Panc1 (cell line): ENCODE measurements at regions not wholly inside any gene's neighbourhood (a gene's known extent, or its start where the extent isn't known, plus 50 kb on each side); places are given as distances from the start of the nearest gene placed in this dataset.
"Not testable (repeated sequence)": the region's sequence is repeated elsewhere in the genome, so short reads cannot be mapped to it uniquely, and the experiment has no call there.

Source experiments
- ATAC-seq: fragments of 200-7000 bp; cut with Tn5 transposase; 2 replicates; pipeline ENCODE4 v1.9.1; 2020; ENCODE audit warnings: mild to moderate bottlenecking, moderate library complexity
- BruUV-seq: library from RNA; stranded (reverse); fragments of 400-500 nt; replicated peaks from 2 replicates; lab custom pipeline; 2021; lab: Mats Ljungman, UMichigan
- CTCF ChIA-PET: fragments of 300-600 bp; sonication (Branson Sonifier 250); formaldehyde crosslinking; loops from one replicate; lab custom pipeline; 2022; ENCODE audit warnings: antibody characterized with exemption; lab: Charles Lee
- POLR2A ChIA-PET: fragments of 300-600 bp; sonication (Branson Sonifier 250); formaldehyde crosslinking; loops from one replicate; lab custom pipeline; 2022; ENCODE audit warnings: antibody characterized with exemption; lab: Charles Lee
- DNase-seq: peaks from one replicate; pipeline ENCODE4 v3.0.0-alpha.2; 2010; ENCODE audit warnings: low read depth, low spot score
- H3K27ac ChIP-seq: 2 replicates; pipeline ENCODE4 v1.5.1; 2011; ENCODE audit warnings: mild to moderate bottlenecking, low read length, inconsistent platforms
- H3K27me3 ChIP-seq: fragments of 200-500 bp; sonication (Bioruptor generic); 2 replicates; pipeline ENCODE4 v1.6.0; 2014; ENCODE audit warnings: low read length, inconsistent platforms; ENCODE audit not compliant: control insufficient read depth, insufficient read depth
- H3K36me3 ChIP-seq: fragments of 200-500 bp; sonication (Bioruptor generic); 2 replicates; pipeline ENCODE4 v1.5.1; 2014; ENCODE audit warnings: inconsistent platforms, mild to moderate bottlenecking, low read length, moderate library complexity; ENCODE audit not compliant: control insufficient read depth, insufficient read depth
- H3K4me1 ChIP-seq: 2 replicates; pipeline ENCODE4 v1.5.1; 2011; ENCODE audit warnings: inconsistent platforms, mild to moderate bottlenecking, low read length, moderate library complexity; ENCODE audit not compliant: control insufficient read depth, insufficient read depth
- H3K4me3 ChIP-seq, 2 experiments: 2 replicates each; pipeline ENCODE4 v1.5.1; 2011 to 2012; ENCODE audit warnings: low read depth in 2 of 2, low read length in 2 of 2, mild to moderate bottlenecking in 2 of 2, inconsistent platforms in 1 of 2, moderate library complexity in 1 of 2
- H3K9me3 ChIP-seq: fragments of 200-500 bp; sonication (Bioruptor generic); 2 replicates; pipeline ENCODE4 v1.5.1; 2014; ENCODE audit warnings: low read depth, mild to moderate bottlenecking, inconsistent platforms, low read length, moderate library complexity; ENCODE audit not compliant: control insufficient read depth, insufficient read depth
- CTCF ChIP-seq: fragments of 450-650 bp; IDR thresholded peaks from 2 replicates; pipeline ENCODE4 v1.5.1; 2017; ENCODE audit warnings: mild to moderate bottlenecking
- POLR2AphosphoS5 ChIP-seq: IDR thresholded peaks from 2 replicates; pipeline ENCODE4 v1.6.1; 2012; ENCODE audit warnings: mild to moderate bottlenecking, low read depth, low read length, moderate library complexity
- REST ChIP-seq, 2 experiments: IDR thresholded peaks; 2 replicates each; pipeline ENCODE4 v1.6.1; 2011 to 2012; ENCODE audit warnings: low read depth in 2 of 2, control low read depth in 1 of 2, low read length in 1 of 2, mild to moderate bottlenecking in 1 of 2, moderate library complexity in 1 of 2; ENCODE audit not compliant: insufficient read depth in 1 of 2
- SIN3A ChIP-seq: IDR thresholded peaks from 2 replicates; pipeline ENCODE4 v1.6.1; 2012; ENCODE audit warnings: low read depth, mild to moderate bottlenecking, low read length, moderate library complexity, borderline replicate concordance; ENCODE audit not compliant: insufficient read depth
- TCF7L2 ChIP-seq: IDR thresholded peaks from 2 replicates; pipeline ENCODE4 v1.6.1; 2011; ENCODE audit warnings: mild to moderate bottlenecking, low read depth, low read length, inconsistent platforms
- in situ Hi-C: cut with HindIII; loops from 2 replicates; pipeline ENCODE4 v1.10.0; 2016; ENCODE audit warnings: low sequenced_read_pairs, low pct_unique_long_range_greater_than_20kb
- intact Hi-C: fragments of 100-400 bp; cut with micrococcal nuclease; formaldehyde crosslinking; loops from one replicate; pipeline ENCODE4 v1.10.0; 2022; ENCODE audit not compliant: unreplicated experiment

GRCh38 chr17:54623746-54624145 is 276.9 kb upstream of the TOM1L1 start:
- no peak overlapping the region for H3K4me3 ChIP-seq
- no peaks in the 10 kb centered on the region for H3K27me3 ChIP-seq
- DNase-seq (no peak), ATAC-seq (no peak)
- no peaks in the 10 kb centered on the region for H3K9me3 ChIP-seq
- no peaks in the 10 kb centered on the region for H3K36me3 ChIP-seq
- CTCF ChIA-PET, result no interaction called here
- no peaks in the 10 kb centered on the region for H3K4me1 ChIP-seq
- TF ChIP-seq POLR2AphosphoS5, result no peak
- no peak for TF ChIP-seq TCF7L2
- TF ChIP-seq CTCF, result no peak
- TF ChIP-seq REST (IDR thresholded peaks at IDR 0.05; ENCODE audit: insufficient read depth in 1 of 2, low read depth in 2 of 2, low read length in 1 of 2), result no peak
- TF ChIP-seq SIN3A, result no peak
- in situ Hi-C loops, result no loop called here
- no peak overlapping the region for H3K27ac ChIP-seq
- POLR2A ChIA-PET, result no interaction called here
- intact Hi-C loops, result no loop called here
- BruUV-seq, result no TSS peak

GRCh38 chr17:54626146-54626703 is 274.4 kb upstream of the TOM1L1 start:
- H3K36me3 ChIP-seq, result no peaks in the 10 kb centered on the region
- no peaks in the 10 kb centered on the region for H3K9me3 ChIP-seq
- CTCF ChIA-PET, result no interaction called here
- DNase-seq, result no peak
- TF ChIP-seq POLR2AphosphoS5, result no peak
- TF ChIP-seq REST (IDR thresholded peaks at IDR 0.05; ENCODE audit: insufficient read depth in 1 of 2, low read depth in 2 of 2, low read length in 1 of 2), result no peak
- TF ChIP-seq SIN3A, result no peak
- no peak for TF ChIP-seq TCF7L2
- TF ChIP-seq CTCF, result no peak
- no peak overlapping the region for H3K4me3 ChIP-seq
- no peak for ATAC-seq
- intact Hi-C loops (no loop called here), in situ Hi-C loops (no loop called here)
- H3K27me3 ChIP-seq, result no peaks in the 10 kb centered on the region
- H3K4me1 ChIP-seq, result no peaks in the 10 kb centered on the region
- POLR2A ChIA-PET, result interaction anchor here (0.7 kb wide), 1 partner anchor 1874 kb away, joined by 3 read pairs; no protein-coding TSS in a partner anchor
- H3K27ac ChIP-seq, result no peak overlapping the region
- no TSS peak for BruUV-seq

GRCh38 chr17:54639426-54639825 is 261.2 kb upstream of the TOM1L1 start:
- DNase-seq, POLR2A ChIA-PET, H3K27ac ChIP-seq, H3K4me3 ChIP-seq, H3K27me3 ChIP-seq, in situ Hi-C loops, H3K36me3 ChIP-seq, intact Hi-C loops, H3K4me1 ChIP-seq, CTCF ChIA-PET, H3K9me3 ChIP-seq, BruUV-seq, ATAC-seq: not testable (repeated sequence)
